DMS 273 (cell line): ENCODE measurements at regions not wholly inside any gene's neighbourhood (a gene's known extent, or its start where the extent isn't known, plus 50 kb on each side); places are given as distances from the start of the nearest gene placed in this dataset.
"Not testable (repeated sequence)": the region's sequence is repeated elsewhere in the genome, so short reads cannot be mapped to it uniquely, and the experiment has no call there.

Source experiments
- DNase-seq: peaks from one replicate; lab custom pipeline; 2025; ENCODE audit not compliant: unreplicated experiment; lab: John Stamatoyannopoulos, UW

DNA sequence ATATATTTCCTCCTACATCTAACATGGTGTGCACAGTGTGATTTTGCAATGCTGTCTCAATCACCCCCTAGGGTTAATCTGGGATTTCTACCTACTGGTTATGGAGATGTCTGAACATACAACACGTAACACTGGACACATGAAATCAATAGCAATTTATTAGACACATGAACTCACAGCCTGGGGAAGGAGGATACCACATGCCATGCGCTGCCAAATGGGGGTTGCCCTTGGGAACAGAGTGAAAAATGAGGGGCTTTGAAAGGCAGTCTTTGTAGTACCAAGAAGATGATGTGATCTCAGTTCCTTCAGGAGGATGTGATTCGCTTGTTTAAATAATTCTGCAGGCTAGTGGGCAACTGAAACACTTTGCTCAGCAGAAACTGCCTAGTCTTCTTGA is 253.6 kb upstream of the LRRC4C start:
- no peak for DNase-seq

DNA sequence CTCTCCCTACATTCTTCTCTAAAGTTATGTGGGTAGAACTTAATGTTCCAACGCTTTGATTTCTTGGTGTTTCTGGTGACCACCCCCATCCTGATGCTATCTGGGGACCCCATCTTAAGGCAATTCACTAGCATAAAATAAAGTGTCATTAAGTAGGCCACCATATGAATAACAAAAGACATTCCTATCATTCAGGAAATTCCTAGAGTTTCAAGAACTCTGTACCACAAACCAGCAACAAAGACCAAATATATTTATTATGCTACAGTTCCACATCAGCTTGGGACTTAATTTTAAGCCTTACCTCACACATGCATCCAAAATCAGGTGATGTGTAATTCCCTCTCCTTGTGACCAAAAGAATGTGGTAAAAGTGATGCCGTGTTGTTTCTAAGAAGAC is 254.6 kb upstream of the LRRC4C start:
- no peak for DNase-seq

DNA sequence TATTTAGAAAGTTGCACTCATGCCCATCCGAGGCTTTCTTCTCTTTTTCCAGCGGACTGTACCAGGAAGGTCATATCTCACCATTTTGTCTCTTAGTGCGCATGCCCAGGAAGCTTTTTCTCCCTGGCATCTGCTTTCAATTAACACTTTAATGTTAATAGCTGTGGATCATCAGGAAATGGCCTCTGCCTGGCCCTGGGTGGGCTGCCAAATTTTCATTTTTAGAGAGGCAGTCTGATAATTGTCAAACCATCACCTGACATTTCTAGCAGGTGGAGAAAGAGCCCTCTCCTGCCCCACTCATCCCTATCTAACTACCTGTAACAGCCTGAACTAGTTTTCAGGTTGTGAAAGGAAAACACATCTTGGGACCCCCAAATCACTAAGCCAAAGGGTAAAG is 257.4 kb upstream of the LRRC4C start:
- DNase-seq = no peak

DNA sequence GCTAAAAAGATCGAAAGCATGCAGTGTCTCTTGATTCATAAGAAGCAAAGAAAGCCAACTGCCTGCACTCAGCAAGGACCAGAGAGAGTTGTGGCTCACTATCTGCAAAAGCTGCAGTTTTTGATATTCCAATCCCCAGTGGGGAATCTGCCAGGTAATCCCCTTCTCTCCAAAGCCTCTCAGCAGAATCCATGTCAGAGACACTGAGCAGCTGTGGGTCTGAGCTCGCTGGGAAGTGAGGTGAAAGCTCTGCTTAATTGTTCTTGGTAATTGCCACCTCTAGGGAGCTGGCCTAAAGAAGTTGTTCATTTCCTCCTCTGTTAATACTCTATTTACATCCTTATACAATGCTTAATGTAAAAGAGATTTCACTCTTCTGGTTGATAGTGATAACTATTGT is 261.3 kb upstream of the LRRC4C start:
- no peak for DNase-seq

DNA sequence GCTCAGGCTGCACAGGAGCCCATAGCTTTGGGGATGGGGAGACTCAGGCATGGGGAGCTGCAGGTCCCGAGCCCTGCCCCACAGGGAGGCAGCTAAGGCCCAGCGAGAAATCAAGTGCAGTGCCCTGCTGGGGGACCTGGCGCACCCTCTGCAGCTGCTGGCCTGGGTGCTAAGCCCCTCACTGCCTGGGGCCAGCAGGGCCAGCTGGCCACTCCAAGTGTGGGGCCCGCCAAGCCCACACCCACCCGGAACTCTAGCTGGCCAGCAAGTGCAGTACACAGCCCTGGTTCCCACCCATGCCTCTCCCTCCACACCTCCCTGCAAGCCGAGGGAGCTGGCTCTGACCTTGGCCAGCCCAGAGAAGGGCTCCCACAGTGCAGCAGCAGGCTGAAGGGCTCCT is 268.7 kb upstream of the LRRC4C start:
- not testable (repeated sequence) for DNase-seq

DNA sequence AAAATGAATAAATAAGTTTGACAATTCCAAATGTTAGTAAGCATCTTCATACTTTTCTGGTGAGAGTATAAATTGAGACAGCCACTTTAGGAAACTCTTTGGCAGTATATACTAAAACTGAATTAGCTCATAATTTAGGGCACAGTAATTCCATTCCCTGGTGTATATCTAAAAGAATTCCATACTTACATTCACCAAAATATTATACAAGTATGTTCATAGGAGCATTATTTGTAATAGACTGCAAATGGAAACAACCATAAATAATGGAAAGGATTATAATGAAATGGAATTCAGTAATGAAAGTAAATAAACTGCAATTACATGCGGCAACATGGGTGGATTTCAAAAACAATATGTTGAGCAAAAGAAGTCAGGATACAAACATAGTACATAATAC is 315.8 kb upstream of the LRRC4C start:
- no peak for DNase-seq

DNA sequence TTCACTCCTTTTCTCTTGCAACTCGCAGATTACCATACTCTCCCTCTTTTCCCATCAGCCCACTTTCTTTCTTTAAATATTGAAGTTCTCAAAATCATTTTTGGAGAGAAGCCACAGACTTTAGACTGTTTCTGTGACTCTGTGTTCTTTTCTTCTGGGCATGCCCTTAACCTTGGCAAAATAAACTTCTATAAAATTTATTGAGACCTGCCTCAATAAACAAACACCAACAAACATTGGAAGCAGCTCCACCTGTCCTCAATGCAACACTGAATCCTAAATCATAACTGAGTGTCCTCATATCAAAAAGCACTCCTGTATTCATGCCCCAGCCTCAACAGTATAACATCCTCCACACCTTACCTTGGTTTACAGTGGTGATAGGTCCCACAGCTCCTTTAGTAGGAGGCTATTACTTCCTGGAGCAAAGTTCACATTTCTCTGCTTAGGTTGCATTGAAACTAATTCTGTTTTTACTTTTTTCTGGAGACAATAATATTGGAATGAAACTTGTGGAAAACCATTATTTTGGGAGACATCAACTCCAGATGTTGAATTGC is 320.0 kb upstream of the LRRC4C start:
- DNase-seq = no peak

DNA sequence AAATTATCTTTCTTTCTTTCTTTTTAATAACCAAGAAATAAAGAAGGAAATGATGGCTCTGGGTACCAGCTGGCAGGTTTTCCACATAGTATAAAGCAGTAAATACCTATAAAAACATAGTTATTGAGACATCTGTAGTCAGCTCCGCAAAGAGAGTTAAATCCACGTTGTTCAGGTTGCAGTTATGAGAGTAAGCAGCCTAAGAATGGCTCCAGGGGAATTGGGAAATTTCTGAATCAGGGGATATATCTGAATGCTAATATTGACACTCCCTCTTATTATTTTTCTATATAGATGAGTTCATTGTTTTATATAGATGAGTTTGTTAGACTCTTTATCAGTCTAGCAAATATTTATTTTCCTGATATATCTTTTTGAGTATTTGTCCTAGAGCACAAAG is 322.0 kb upstream of the LRRC4C start:
- DNase-seq = no peak

DNA sequence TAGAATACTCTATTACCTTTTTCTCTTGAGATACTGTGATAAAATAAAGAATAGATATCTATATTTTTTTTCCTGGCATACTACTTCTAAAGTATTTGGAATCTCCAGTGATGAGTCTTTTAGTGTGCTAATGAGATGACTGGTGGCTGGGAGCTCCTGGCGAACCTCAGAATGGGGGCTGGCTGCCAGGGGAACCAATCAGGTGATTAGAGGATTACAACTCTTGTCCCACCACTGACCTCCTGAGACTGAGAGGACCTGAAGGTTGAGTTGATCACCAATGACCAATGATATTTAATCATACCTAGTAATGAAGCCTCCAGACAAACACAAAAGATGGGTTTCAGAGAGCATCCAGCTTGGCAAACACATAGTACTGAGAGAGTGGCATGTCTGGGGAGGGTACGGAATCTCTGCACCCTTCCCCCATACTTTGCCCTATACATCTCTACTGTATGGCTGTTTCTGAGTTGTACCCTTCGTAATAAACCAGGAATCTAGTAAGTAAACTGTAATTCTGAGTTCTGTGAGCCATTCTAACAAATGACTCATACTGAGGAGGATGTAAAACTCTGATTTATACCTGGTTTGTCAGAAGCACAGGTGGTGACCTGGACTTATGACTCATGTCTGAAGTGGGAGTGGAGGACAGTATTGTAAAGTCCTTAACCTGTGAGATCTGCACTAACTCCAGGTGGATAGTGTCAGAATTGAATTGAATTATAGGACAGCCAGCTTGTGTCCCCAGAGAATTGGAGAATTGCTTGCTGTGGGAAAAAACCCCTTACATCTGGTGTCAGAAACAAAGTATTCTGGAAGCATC is 325.3 kb upstream of the LRRC4C start:
- DNase-seq = no peak

DNA sequence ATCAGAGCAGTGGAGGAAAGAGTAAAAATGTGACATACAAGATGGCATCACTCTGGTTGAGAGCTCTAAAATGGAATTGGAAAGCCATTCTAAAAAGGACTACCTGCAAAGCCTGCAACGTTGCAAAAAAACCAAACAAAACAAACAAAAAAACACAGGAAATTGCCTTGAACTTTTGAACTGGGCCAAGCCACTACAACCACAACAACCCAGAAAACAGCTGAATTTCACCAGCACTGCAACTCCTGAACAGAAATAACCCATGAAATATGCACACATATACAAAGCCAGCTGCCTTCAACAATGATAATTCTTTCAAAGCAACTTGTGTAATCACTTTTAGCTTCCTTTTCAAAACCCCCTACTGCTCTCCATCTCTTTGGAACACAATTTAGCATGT is 326.6 kb upstream of the LRRC4C start:
- DNase-seq = no peak

DNA sequence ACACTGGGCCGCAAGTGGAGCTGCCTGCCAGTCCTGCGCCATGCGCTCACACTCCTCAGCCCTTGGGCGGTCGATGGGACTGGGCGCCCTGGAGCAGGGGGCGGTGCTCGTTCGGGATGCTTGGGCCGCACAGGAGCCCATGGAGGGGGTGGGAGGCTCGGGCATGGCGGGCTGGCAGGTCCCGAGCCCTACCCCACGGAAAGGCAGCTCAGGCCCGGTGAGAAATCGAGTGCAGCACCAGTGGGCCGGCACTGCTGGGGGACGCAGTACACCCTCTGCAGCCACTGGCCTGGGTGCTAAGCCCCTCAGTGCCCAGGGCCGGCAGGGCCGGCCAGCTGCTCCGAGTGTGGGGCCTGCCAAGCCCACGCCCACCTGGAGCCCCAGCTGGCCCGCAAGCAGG is 328.7 kb upstream of the LRRC4C start:
- DNase-seq = no peak

DNA sequence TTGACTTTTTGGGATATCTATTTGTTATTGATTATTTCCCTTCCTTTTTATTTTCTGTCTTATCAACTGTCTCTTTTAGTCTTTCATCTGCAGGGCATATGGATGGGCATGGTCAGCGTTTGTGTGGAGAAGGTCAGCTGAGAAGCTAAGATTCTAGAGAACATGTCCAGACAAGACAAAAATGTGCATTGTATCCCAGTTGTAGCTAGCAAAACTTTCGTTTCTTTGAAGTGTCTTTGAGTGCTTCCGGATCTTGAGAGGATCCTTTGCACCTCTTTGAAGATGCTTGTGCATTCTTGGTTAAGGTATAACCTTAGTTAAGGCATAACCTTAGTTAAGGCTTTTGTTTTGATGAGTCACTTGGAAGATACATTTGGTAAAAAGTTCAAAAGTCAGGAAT is 329.9 kb upstream of the LRRC4C start:
- no peak for DNase-seq

DNA sequence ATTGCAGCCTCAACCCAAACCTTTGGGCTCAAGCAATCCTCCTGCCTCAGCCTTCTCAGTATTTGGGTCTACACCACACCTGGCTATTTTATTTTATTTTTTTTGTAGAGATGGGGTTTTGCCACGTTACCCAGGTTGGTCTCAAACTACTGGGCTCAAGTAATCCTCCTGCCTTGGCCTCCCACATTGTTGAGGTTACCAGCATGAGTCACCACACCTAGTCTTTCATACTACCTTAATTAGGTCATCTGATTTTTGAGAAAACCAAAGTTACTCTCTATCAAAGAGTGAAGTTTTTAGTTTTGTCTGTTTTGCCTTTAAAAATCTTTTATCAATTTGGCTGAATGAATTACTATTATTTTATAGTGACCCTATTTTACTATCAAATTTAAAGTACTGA is 335.6 kb upstream of the LRRC4C start:
- DNase-seq = no peak

DNA sequence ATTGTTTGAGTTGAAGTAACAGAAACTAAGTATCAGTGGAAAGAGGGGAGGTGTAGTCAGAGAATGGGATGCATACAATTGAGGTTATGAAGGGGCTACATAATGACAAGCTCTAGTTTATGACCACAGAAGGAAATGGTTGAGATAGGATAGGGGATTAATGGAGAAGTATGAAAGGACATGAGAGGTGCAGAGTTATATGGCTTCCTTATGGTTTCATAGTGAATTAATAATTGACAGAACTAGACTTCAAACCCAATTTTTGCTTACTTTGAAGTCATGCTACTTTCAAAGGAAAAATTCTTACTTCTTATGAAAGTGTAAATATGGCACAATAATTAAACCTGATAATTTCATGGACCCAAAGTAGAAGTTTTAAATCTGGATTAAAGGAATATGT is 340.3 kb upstream of the LRRC4C start:
- DNase-seq = no peak

DNA sequence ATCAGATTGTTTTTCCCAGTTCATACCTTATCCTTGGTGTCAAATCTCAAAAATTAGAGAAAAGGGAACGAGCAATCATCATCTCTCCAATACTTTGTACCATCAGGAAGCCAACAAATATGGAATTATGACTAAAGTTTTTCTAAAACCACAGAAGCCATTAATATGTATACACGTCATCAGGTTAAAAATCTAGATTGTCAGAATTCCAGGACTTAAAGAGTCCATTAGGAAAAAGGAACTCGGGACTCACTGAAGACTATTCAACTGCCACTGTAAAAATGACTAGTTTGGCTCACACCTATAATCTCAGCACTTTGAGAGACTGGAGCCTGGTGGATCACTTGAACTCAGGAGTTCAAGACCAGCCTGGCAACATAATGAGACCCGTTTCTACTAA is 344.4 kb upstream of the LRRC4C start:
- no peak for DNase-seq

DNA sequence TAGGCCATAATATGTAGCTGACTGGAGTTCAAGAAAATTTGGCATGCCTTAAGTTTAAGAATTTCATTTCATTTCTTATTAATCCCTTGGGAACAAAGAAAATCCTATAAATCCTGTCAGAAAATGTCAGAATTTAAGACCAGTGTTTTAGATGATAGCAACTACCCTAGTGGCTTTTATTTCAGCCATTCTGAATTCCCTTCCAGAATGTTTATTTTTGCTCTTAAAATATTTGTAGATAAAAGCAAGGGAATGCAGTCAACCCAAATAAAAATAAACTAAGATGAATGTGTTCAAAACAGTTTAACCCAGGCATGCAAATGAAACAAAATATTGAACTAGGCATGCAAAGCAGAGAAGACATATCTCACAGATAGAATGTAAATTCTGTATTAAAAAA is 356.9 kb upstream of the LRRC4C start:
- no peak for DNase-seq

DNA sequence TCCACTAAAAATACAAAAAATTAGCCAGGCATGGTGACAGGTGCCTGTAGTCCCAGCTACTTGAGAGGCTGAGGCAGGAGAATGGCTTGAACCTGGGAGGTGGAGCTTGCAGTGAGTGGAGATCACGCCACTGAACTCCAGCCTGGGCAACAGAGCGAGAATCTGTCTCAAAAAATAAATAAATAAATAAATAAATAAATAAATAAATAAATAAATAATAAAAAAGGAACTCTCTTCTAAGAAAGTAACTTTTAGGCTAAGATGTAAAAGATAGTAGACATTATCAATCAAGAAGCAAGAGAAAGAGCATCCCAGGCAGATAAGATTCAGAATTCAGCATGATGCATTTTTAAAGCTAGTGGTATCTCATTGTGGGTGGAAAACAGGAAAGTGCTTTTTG is 364.8 kb upstream of the LRRC4C start:
- DNase-seq = not testable (repeated sequence)

DNA sequence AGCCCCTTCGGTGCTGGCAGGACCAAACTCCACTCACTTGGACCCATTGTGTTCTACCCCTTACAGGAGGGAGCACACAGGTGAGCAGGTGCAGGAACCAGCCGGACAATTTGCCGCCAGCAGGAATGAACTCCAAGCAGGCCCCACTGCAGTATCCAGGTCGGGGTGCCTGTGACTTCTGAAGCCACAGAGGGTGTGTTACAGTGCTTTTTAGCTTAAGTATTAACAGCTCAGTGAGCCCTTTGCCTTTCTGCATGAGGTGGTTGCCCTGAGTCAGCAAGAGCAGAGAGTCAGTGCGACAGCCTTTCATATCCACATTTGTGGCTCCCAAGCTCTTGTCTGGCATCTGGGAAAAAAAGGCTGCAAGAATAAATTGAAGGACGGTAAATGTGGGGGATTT is 366.6 kb upstream of the LRRC4C start:
- no peak for DNase-seq

DNA sequence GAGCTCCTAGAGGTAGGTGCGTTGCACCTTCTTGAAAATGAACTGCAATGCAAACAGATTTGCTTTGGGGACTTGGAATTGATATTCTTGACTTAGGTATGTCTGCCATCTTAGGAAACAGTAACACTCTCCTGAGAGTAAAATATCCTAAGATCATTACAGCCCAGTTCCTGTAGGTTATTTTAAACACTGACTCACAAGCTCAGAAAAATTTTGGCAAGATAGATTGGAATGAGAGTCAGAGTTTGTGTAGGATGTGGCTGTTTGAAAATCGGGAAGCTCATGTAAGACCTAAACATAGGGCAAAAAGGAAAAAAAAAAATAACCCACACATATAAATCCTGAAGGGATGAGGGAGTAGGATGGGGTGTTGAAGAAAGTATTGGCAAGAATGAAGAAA is 377.0 kb upstream of the LRRC4C start:
- no peak for DNase-seq

DNA sequence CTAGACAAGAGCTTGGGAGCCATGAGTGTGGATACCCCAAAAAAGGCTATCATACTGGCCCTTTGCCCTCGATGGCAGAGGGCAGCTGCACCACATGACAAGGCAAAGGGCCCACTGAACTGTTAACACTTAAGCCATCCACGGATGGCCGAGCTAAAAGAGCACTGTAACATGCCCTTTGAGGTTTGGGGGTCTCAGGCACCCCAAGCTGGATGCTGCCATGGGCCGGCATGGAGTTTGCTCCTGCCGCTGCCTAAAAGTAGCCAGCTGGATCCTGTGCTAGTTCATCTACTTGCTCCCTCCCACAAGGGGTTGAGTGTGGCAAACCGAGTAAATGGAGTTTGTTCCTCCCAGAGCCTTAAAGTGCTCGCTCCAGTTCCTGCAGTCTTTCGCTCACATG is 383.2 kb upstream of the LRRC4C start:
- DNase-seq = no peak

DNA sequence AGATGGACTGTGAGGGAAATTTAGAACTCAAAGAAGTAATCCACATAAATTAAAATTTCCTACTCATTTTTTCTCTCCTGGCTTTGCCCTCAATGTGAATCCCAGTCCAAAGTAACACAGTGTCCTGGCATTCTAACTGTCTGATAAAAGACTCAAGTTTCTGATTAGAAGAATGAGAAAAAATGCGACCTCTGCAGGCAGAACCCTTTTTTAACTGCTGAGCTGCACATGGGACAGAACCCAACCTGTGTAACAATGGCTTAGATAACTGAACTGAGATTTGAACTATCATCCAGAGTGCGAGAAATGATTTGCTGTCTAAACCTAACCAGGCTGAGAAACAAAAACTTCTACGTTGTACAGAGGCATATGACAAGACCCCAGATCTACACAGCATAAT is 385.6 kb upstream of the LRRC4C start:
- DNase-seq = no peak

DNA sequence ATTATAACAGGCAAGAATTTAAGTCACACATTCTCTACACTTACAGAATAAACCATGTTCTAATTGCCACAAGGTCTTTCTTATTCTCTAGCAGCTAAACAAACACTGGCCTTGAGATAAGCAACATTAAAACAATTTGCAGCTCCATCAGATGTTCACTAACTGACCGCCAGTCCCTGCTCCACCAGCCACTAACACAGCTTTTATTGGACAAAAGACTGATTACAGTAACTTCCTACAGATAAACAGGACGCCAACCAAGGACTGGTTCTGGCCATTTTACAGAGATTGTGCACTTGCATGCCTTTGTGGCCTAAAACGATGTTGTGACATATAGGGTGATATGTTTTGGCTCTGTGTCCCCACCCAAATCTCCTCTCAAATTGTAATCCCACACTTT is 388.9 kb upstream of the LRRC4C start:
- DNase-seq = no peak

DNA sequence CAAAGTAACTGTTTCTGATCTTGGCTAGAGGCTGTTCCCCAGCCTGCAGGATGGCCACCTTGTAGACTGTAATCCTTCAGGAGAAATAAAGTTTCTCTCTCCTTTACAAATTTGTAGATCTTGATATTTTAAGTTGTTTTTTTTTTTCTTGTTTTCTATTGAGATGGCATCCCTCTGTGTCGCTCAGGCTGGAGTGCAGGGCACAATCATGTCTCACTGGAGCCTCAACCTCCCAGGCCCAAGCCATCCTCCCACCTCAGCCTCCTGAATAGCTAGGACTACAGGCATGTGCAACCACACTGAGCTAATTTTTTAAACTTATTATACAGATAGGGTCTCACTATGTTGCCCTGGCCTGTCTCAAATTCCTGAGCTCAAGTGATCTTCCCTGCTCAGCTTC is 389.8 kb upstream of the LRRC4C start:
- no peak for DNase-seq
